Suprapubic skin (tissue), 4 donors: ENCODE measurements at regions not wholly inside any gene's neighbourhood (a gene's known extent, or its start where the extent isn't known, plus 50 kb on each side); places are given as distances from the start of the nearest gene placed in this dataset.
A peak's percentile ranks its signal among the peaks of the same experiment; 100 is the strongest.

Experiments used
- DNase-seq, 2 donors: peaks; one replicate each; pipeline ENCODE4 v3.0.0-alpha.2; 2019; ENCODE audit warnings: low spot score in 2 of 2
- H3K27ac ChIP-seq: fragments of 200-600 bp; sonication (generic); one replicate; pipeline ENCODE4 v1.5.1; 2019
- H3K27me3 ChIP-seq: fragments of 200-600 bp; sonication (generic); one replicate; pipeline ENCODE4 v1.5.1; 2019
- H3K36me3 ChIP-seq: fragments of 200-600 bp; sonication (generic); one replicate; pipeline ENCODE4 v1.5.1; 2019
- H3K4me1 ChIP-seq: fragments of 200-600 bp; sonication (generic); one replicate; pipeline ENCODE4 v1.5.1; 2019
- H3K4me3 ChIP-seq: fragments of 200-600 bp; sonication (generic); one replicate; pipeline ENCODE4 v1.5.1; 2019; ENCODE audit warnings: mild to moderate bottlenecking
- H3K9me3 ChIP-seq: fragments of 200-600 bp; sonication (generic); one replicate; pipeline ENCODE4 v1.5.1; 2019
- CTCF ChIP-seq, 2 donors: fragments of 200-600 bp in 1 of 2; fragments of 450-650 bp in 1 of 2; sonication (generic) in 1 of 2; IDR thresholded peaks; one replicate each; pipeline ENCODE4 v1.5.1; 2016 to 2019; ENCODE audit warnings: antibody characterized with exemption in 2 of 2, mild to moderate bottlenecking in 1 of 2, moderate library complexity in 1 of 2
- EP300 ChIP-seq: sonication (generic); formaldehyde crosslinking; IDR thresholded peaks from one replicate; pipeline ENCODE4 v1.6.1; 2017; ENCODE audit warnings: antibody characterized with exemption
- POLR2A ChIP-seq, 2 donors: fragments of 450-650 bp; IDR thresholded peaks; one replicate each; pipeline ENCODE4 v1.6.1; 2017; ENCODE audit warnings: antibody characterized with exemption in 2 of 2, mild to moderate bottlenecking in 2 of 2, moderate library complexity in 2 of 2
- POLR2AphosphoS5 ChIP-seq, 3 donors: sonication (generic); formaldehyde crosslinking; IDR thresholded peaks; one replicate each; pipeline ENCODE4 v1.6.1; 2017; ENCODE audit warnings: antibody characterized with exemption in 3 of 3
- WGBS: methylation state at CpG from one replicate; pipeline ENCODE4 v1.1.5; 2018; 5-methylcytosine and 5-hydroxymethylcytosine counted together

DNA sequence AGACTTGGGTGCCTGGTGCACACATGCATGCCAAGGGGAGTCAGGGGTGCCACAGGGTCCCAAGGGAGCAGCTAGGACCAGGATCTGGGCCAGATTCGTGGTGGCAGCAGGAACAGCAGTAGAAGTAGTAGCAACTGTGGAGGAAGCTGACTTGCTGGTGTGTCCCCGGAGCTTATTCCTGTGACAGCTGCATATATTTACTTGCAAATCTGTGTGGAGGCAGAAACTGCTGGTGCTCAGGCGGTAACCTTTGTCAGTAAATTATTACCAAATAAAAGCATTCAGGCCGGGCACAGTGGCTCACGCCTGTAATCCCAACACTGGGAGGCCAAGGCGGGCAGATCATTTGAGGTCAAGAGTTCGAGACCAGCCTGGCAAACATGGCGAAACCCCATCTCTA lies 67.4 kb upstream of the RAB18 start:
- H3K27me3 ChIP-seq: no peaks in the 10 kb centered on the region
- DNase-seq: no peak
- TF ChIP-seq CTCF (IDR thresholded peaks at IDR 0.05): no peak
- no peak for TF ChIP-seq POLR2AphosphoS5 (IDR thresholded peaks at IDR 0.05)
- no peak for TF ChIP-seq EP300
- no peak for TF ChIP-seq POLR2A (IDR thresholded peaks at IDR 0.05)
- H3K27ac ChIP-seq: no peak overlapping the region
- H3K9me3 ChIP-seq: no peaks in the 10 kb centered on the region
- no peaks in the 10 kb centered on the region for H3K4me1 ChIP-seq
- H3K36me3 ChIP-seq: no peaks in the 10 kb centered on the region
- WGBS: 77% methylated on average over 8 of the region's 8 CpGs
- no peak overlapping the region for H3K4me3 ChIP-seq

- WGBS: 76% methylated on average over 2 of the region's 2 CpGs
- Histone ChIP-seq H3K27me3 (no peaks in the 10 kb centered on the region), H3K4me3 (no peak overlapping the region), H3K4me1 (no peaks in the 10 kb centered on the region), H3K36me3 (no peaks in the 10 kb centered on the region), H3K27ac (no peak overlapping the region), H3K9me3 (no peaks in the 10 kb centered on the region)
- TF ChIP-seq EP300: no peak
- no peak for TF ChIP-seq POLR2AphosphoS5 (IDR thresholded peaks at IDR 0.05)
- no peak for TF ChIP-seq CTCF (IDR thresholded peaks at IDR 0.05)
- no peak for TF ChIP-seq POLR2A (IDR thresholded peaks at IDR 0.05)
- DNase-seq: no peak
These were observed 70.1 kb upstream of the RAB18 start for GRCh38 chr10:27433976-27434375.

DNA sequence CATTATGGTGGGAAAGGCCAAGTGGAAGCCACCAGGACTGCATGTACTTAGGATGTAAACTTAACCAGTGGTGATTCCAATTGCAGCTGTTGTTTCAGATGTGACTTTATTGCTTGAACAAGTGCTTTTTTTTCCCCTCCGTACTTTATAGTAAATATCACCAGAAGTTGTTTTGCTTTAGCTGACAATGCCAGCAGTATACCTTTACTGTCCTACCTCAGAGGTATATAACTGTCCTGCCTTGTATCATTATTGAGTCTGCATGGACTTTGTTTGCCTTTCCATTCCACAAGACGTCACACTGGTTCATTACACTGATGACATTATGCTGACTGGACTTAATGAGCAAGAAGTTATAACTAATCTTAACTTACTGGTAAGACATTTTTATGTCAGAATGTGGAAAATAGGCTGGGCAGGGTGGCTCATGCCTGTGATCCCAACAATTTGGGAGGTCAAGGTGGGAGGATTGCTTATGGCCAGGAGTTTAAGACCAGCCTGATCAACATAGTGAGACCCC lies 77.1 kb upstream of the RAB18 start:
- no peak for DNase-seq
- H3K36me3 ChIP-seq: no peaks in the 10 kb centered on the region
- no peak overlapping the region for H3K27ac ChIP-seq
- H3K27me3 ChIP-seq: no peaks in the 10 kb centered on the region
- 75% methylated on average over 2 of the region's 2 CpGs for WGBS
- TF ChIP-seq POLR2AphosphoS5 (IDR thresholded peaks at IDR 0.05) (no peak), EP300 (no peak), POLR2A (IDR thresholded peaks at IDR 0.05) (no peak), CTCF (IDR thresholded peaks at IDR 0.05) (no peak)
- H3K4me1 ChIP-seq: no peaks in the 10 kb centered on the region
- H3K4me3 ChIP-seq: no peak overlapping the region
- H3K9me3 ChIP-seq: no peaks in the 10 kb centered on the region

- WGBS: 58% methylated on average over 23 of the region's 34 CpGs
These were observed 90.2 kb upstream of the RAB18 start for GRCh38 chr10:27413831-27414348.

GRCh38 chr10:27413387-27413786 lies 90.7 kb upstream of the RAB18 start:
- peak in 1 of 2 donors; percentile 60 for DNase-seq
- WGBS: 68% methylated on average over 14 of the region's 28 CpGs
- no peak overlapping the region for H3K27ac ChIP-seq
- peaks cover 16% of the 10 kb centered on the region for H3K27me3 ChIP-seq
- H3K9me3 ChIP-seq: no peaks in the 10 kb centered on the region
- H3K4me1 ChIP-seq: no peaks in the 10 kb centered on the region
- H3K4me3 ChIP-seq: no peak overlapping the region
- H3K36me3 ChIP-seq: no peaks in the 10 kb centered on the region
- TF ChIP-seq POLR2A (IDR thresholded peaks at IDR 0.05) (no peak), EP300 (no peak), CTCF (IDR thresholded peaks at IDR 0.05) (no peak), POLR2AphosphoS5 (IDR thresholded peaks at IDR 0.05) (no peak)

More at GRCh38 chr10:27413831-27414348, 90.2 kb upstream of the RAB18 start:
- DNase-seq: peak in 1 of 2 donors; percentile 73
- H3K4me1 ChIP-seq: no peaks in the 10 kb centered on the region
- peaks cover 16% of the 10 kb centered on the region for H3K27me3 ChIP-seq
- H3K4me3 ChIP-seq: no peak overlapping the region
- H3K27ac ChIP-seq: no peak overlapping the region
- H3K36me3 ChIP-seq: no peaks in the 10 kb centered on the region
- H3K9me3 ChIP-seq: no peaks in the 10 kb centered on the region
- TF ChIP-seq POLR2A (IDR thresholded peaks at IDR 0.05) (no peak), CTCF (IDR thresholded peaks at IDR 0.05) (no peak), EP300 (no peak), POLR2AphosphoS5 (IDR thresholded peaks at IDR 0.05) (no peak)
